Fibroblast of lung (primary cell): ENCODE measurements at regions not wholly inside any gene's neighbourhood (a gene's known extent, or its start where the extent isn't known, plus 50 kb on each side); places are given as distances from the start of the nearest gene placed in this dataset.

Source experiments
- EZH2 ChIP-seq: IDR thresholded peaks from 2 replicates; pipeline ENCODE4 v1.5.1; 2012; ENCODE audit warnings: low read length, control low read depth, mild to moderate bottlenecking; ENCODE audit errors: missing control alignments
- TF ChIP-seq, protein P1 (sequence below), 2 donors: IDR thresholded peaks in 1 of 2; conservative IDR thresholded peaks in 1 of 2; 1 replicate in 1 of 2; 2 replicates in 1 of 2; pipeline ENCODE4 v1.5.1; 2011 to 2012; ENCODE audit warnings: low read length in 2 of 2, control low read depth in 1 of 2, inconsistent platforms in 1 of 2, low read depth in 1 of 2, mild to moderate bottlenecking in 1 of 2

DNA sequence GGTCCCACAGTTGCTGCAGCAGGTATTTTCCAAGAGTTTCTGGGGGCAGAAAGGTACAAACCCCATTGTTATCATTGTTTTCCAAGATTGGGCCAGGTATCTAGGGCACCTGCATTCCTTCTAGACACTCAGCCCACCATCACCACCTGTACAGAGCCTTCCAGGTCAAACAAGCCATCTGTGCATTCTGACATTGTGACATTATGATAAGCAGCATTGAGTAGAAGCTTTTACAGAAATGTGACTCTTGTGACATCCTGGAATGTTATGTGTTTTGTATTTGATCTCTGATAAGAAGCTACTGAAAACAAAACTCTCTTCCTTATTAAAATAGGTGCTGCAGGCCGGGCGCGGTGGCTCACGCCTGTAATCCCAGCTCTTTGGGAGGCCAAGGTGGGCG lies 128.1 kb upstream of the CCN2 start:
- TF ChIP-seq, protein P1, sequence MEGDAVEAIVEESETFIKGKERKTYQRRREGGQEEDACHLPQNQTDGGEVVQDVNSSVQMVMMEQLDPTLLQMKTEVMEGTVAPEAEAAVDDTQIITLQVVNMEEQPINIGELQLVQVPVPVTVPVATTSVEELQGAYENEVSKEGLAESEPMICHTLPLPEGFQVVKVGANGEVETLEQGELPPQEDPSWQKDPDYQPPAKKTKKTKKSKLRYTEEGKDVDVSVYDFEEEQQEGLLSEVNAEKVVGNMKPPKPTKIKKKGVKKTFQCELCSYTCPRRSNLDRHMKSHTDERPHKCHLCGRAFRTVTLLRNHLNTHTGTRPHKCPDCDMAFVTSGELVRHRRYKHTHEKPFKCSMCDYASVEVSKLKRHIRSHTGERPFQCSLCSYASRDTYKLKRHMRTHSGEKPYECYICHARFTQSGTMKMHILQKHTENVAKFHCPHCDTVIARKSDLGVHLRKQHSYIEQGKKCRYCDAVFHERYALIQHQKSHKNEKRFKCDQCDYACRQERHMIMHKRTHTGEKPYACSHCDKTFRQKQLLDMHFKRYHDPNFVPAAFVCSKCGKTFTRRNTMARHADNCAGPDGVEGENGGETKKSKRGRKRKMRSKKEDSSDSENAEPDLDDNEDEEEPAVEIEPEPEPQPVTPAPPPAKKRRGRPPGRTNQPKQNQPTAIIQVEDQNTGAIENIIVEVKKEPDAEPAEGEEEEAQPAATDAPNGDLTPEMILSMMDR (conservative IDR thresholded peaks at IDR 0.05 in 1 of 2, IDR thresholded peaks at IDR 0.05 in 1 of 2; ENCODE audit: low read depth in 1 of 2, low read length in 2 of 2) = no peak
- no peak for TF ChIP-seq EZH2
